ENCODE measurements at regions not wholly inside any gene's neighbourhood (a gene's known extent, or its start where the extent isn't known, plus 50 kb on each side); places are given as distances from the start of the nearest gene placed in this dataset.
"Not testable (repeated sequence)": the region's sequence is repeated elsewhere in the genome, so short reads cannot be mapped to it uniquely, and the experiment has no call there.

GRCh38 chr6:140380427-140381218 is 1006.2 kb upstream of the CITED2 start:
- peak; percentile 33 for DNase-seq (ENCODE audit: low read depth)

DNA sequence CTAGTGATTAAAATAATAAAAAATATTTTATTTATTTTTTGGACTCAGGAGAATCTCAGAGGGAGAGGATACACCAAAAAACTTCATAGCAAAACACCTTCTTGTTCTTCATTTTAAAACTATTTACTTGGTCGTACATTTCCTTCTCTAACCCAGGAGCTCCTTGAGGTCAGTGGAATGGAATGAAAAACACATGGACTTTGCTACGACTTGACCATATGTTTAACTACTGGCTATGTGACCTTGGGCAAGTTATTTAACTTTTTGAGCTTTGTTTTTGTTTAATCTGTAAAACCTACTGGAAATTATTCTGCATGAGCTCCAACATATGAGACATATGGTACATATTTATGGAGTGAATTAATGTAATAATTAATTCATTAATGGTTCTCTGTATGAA is 1005.5 kb upstream of the CITED2 start:
- peak; percentile 79 for DNase-seq (ENCODE audit: low read depth)

GRCh38 chr6:140376209-140376608 is 1001.8 kb upstream of the CITED2 start:
- DNase-seq (ENCODE audit: low read depth): no peak

DNA sequence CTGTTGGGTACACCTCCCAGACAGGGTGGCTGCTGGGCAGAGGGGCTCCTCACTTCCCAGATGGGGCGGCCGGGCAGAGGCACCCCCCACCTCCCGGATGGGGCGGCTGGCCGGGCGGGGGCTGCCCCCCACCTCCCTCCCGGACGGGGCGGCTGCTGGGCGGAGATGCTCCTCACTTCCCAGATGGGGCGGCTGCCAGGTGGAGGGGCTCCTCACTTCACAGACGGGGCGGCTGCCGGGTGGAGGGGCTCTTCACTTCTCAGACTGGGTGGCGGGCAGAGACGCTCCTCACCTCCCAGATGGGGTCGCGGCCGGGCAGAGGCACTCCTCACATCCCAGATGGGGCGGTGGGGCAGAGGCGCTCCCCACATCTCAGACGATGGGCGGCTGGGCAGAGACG is 999.3 kb upstream of the CITED2 start:
- not testable (repeated sequence) for DNase-seq (ENCODE audit: low read depth)

- DNase-seq (ENCODE audit: low read depth): no peak
These were observed 997.6 kb upstream of the CITED2 start for GRCh38 chr6:140372064-140372463.

DNA sequence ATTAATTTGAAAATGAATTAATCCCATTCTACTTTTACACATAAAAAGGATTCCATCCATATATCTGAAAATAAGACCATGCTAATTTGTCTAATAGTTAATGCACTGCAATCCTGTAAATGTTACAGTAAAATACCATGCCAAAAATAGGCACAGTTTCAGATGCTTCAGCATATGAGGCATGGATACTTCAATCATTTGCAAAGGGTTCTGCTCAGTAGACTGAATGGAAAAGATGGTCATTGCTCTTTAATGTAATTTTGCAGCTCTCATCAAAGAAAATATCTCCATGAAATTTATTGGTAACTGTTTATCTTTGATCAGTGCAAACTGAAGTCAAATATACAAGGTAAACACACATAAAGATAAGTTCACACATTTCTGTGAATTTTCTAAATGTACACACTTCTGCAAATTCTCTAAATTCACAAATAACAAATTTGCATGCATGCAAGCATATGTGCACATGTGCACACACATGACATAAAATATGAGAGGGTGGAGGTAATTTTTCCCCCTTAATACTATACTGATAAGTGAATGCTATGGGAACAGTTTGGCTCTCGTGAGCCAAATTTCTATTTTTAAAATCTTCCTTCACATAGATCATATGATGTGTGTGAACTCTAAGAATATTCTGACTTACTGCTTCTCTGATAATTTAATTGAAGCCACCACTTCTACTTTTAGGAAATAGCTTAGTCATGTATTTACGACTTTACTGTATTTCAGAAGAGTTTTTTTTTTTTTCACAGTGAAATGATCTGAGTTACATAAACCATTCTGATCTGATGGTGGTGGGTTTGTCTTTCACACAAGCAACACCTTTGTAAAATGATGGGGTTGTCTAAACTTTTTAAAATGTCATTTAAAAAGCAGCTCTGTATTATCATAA is 996.8 kb upstream of the CITED2 start:
- no peak for DNase-seq (ENCODE audit: low read depth)

DNA sequence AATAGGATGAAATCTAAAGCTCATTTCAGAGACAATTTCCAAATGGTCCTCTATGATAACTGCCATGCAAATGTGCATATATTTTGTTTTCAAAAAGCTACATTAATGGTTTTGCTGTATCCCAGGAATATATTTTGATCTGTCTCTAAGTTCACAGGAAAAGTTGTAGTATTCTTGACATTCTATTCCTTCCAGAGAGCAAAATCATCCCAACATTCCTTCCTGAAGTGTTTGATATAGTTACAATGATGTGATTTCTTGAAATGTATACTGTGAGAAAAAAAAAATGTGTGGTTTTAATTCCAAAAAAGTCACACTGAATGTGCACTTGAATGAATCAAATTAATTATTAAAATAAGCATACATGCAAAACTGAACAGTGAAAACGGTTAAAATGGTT is 996.0 kb upstream of the CITED2 start:
- no peak for DNase-seq (ENCODE audit: low read depth)

- no peak for DNase-seq (ENCODE audit: low read depth)
These were observed 992.5 kb upstream of the CITED2 start for GRCh38 chr6:140366991-140367390.

DNA sequence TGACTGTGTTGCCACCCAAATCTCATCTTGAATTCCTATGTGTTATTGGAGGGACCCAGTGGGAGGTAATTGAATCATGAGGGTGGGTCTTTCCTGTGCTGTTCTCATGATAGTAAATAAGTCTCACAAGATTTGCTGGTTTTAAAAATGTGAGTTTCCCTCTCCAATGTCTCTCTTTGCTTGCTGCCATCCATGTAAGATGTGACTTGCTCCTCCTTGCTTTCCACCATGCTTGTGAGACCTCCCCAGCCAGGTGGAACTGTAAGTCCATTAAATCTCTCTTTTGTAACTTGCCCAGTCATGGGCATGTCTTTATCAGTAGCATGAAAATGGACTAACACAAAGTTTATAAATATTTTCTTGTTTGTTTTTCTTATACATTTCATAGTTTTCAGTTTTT is 990.5 kb upstream of the CITED2 start:
- no peak for DNase-seq (ENCODE audit: low read depth)

DNA sequence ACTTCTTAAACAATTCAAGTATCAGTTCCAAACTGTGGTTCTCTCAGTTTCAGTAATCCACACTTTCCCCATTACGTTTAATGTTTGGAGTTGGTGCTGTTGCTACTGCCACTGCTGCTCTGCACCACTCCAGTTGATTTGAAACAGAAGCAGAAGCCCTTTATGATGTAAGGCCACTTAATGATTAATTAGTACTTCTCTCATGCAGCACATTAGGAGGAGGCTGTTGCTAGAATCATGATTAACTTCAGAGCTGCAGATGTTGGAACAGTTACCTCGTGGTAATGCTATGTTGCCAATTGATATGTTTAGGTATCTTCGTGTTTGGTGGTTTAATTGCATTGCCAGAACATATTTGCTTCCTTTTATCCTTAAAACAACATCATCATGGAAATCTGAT is 986.2 kb upstream of the CITED2 start:
- no peak for DNase-seq (ENCODE audit: low read depth)

- DNase-seq (ENCODE audit: low read depth): no peak
These were observed 981.0 kb upstream of the CITED2 start for GRCh38 chr6:140355476-140355875.

- DNase-seq (ENCODE audit: low read depth): no peak
These were observed 979.8 kb upstream of the CITED2 start for GRCh38 chr6:140354296-140354695.

- no peak for DNase-seq (ENCODE audit: low read depth)
These were observed 979.1 kb upstream of the CITED2 start for GRCh38 chr6:140353536-140353935.

DNA sequence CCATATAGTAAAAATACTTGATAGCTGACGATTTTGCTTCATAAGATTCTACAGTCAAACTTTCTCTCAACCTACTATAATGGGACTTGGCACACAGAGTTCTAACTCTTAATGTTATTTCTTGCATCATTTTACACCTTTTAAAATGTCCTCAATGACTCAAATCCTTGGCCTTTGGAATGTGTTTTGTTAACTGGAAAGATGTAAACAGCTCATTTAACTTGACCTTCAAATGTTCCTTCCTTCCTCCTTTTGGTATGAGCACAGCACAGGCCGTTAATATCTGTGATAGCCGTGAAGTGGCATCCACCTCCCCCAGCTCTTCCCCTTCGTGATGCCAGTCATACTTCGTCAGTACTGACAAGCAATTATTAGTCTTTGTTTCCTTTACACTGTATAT is 972.0 kb upstream of the CITED2 start:
- DNase-seq (ENCODE audit: low read depth): no peak

DNA sequence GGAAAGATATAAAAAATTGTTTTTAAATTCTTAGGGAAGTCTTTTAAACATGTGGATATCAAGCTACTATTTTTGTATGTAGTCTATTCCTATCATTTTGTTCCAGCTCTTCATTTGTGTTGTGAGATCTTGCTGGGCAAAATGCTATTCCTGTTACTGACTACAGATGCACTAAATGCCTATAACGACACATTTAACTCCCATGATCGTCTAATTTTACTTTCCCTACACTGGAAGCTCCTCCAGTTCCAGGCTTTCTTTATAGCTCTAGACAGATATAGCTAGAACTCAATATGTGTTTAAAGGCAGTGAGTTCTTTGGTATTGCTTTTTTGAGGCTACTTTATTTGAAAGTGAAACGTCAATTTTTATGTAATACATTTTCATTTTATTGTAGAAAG is 971.5 kb upstream of the CITED2 start:
- DNase-seq (ENCODE audit: low read depth): no peak

- DNase-seq (ENCODE audit: low read depth): no peak
These were observed 969.9 kb upstream of the CITED2 start for GRCh38 chr6:140344142-140344913.

GRCh38 chr6:140343128-140343527 is 968.7 kb upstream of the CITED2 start:
- no peak for DNase-seq (ENCODE audit: low read depth)

DNA sequence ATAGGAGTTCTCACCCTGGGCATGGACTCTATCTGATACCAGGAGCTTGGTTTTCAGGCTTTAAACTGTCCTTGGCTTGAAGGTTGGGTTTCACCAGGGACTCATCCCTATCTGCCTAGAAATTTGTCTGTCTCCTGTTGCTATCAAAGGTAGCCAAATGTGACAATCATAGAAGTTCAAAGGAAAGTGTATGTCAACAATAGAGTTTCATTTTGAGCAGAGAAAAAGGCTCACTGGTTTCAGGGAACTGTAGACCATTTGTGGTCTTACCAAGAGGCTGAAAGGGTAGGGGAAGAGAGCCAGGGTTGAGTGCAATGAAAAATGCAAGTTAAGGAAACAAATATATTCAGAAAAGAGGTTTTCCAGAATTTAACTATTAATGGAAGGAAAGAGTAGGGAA is 966.8 kb upstream of the CITED2 start:
- no peak for DNase-seq (ENCODE audit: low read depth)

DNA sequence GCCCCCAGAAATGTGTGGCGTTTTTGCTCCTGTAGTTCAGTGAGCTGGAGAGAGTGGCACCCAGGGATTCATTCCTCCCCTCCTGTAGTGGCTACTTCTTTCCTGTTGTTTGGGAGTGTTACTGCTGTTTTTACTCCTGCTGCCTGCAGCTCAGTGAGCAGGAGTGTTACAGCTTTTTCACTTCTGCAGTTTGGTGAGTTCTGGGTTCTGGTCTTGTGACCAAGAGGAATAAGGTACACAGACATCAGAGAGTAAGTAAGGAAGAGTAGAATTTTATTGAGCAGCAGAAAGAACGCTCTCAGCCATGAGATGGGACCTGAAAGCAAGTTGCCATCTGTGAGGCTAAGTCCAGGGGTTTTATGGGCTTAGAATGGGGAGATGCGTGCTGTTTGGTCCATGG is 966.3 kb upstream of the CITED2 start:
- DNase-seq (ENCODE audit: low read depth): no peak

GRCh38 chr6:140339084-140339483 is 964.6 kb upstream of the CITED2 start:
- not testable (repeated sequence) for DNase-seq (ENCODE audit: low read depth)

DNA sequence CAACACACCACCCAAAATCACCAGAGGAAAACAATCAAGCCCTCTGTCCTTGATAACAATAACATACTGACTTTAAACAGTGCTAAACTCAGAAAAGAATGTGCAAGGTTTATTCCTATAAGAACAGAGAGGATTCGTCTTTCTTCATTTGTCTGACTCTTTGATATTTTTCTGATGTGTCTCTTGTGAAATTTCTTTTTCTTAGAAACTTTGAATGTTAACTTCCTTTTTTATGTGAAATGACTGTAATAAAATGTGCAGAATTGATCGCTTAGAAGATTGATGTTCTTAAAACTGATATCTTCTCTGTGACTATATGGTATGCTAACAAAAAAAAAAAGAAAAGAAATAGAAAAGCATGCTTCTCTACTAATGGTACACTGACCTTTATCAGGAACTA is 947.4 kb upstream of the CITED2 start:
- no peak for DNase-seq (ENCODE audit: low read depth)
